ENCODE measurements at regions not wholly inside any gene's neighbourhood (a gene's known extent, or its start where the extent isn't known, plus 50 kb on each side); places are given as distances from the start of the nearest gene placed in this dataset.

- no peak overlapping the region for H3K14ac ChIP-seq (ENCODE audit: insufficient read length)
- no peak for FAIRE-seq
- CTCF ChIA-PET (ENCODE audit: partially characterized antibody) = interaction anchor here (0.5 to 1.2 kb wide), 5 partner anchors 10 to 721 kb away, joined by 3 to 4 read pairs (median 4); no protein-coding TSS in a partner anchor
Observed at GRCh38 chr2:175293776-175294175, 112.3 kb upstream of the ATP5MC3 start.

More at GRCh38 chr2:175293776-175294175, 112.3 kb upstream of the ATP5MC3 start:
- Histone ChIP-seq H3K4me1 (replicated peaks in 1 of 4; ENCODE audit: control insufficient read depth in 3 of 4, insufficient read depth in 4 of 4, low read length in 3 of 4) (peaks cover 0 to 2% (median 0%) of the 10 kb centered on the region in 4 experiments; a peak in 1 of 7 replicates), H2AK5ac (ENCODE audit: low read depth, low read length) (no peak overlapping the region), H3K79me1 (ENCODE audit: low read depth, low read length) (no peaks in the 10 kb centered on the region), H3K4me3 (ENCODE audit: extremely low read depth in 1 of 4, insufficient read depth in 2 of 4, low read depth in 3 of 4, low read length in 4 of 4) (no peak overlapping the region), H3K36me3 (ENCODE audit: control insufficient read depth in 2 of 4, insufficient read depth in 4 of 4, low read length in 3 of 4) (no peaks in the 10 kb centered on the region), H4K91ac (replicated peaks; ENCODE audit: insufficient read length, low read length) (no peak overlapping the region), H3K9me3 (ENCODE audit: insufficient read depth in 2 of 2, low read depth in 1 of 2, low read length in 1 of 2) (no peaks in the 10 kb centered on the region; a peak in 1 of 4 replicates), H2BK120ac (replicated peaks; ENCODE audit: low read depth, low read length) (no peak overlapping the region), H3K79me2 (ENCODE audit: control insufficient read depth in 1 of 2, insufficient read depth in 2 of 2, low read length in 2 of 2) (no peaks in the 10 kb centered on the region), H4K5ac (ENCODE audit: insufficient read length, low read depth, low read length) (no peak overlapping the region), H3K27me3 (replicated peaks in 1 of 4; ENCODE audit: control insufficient read depth in 3 of 4, extremely low read depth in 1 of 4, insufficient read depth in 3 of 4, low read length in 3 of 4) (no peaks in the 10 kb centered on the region), H3K23ac (ENCODE audit: insufficient read length) (no peak overlapping the region), H3K27ac (ENCODE audit: low read depth, low read length) (no peak overlapping the region), H3K9ac (replicated peaks in 1 of 4; ENCODE audit: extremely low read depth in 1 of 4, low read depth in 3 of 4, low read length in 3 of 4) (no peak overlapping the region), H3K56ac (replicated peaks; ENCODE audit: insufficient read length, low read depth, low read length) (no peak overlapping the region), H2BK15ac (ENCODE audit: low read length) (no peak overlapping the region), H4K20me1 (replicated peaks in 1 of 2; ENCODE audit: control insufficient read depth in 1 of 2, insufficient read depth in 2 of 2, low read length in 2 of 2) (no peaks in the 10 kb centered on the region), H3K4me2 (ENCODE audit: insufficient read depth in 1 of 2, low read depth in 2 of 2, low read length in 2 of 2) (no peak overlapping the region), H4K8ac (ENCODE audit: extremely low read depth, insufficient read depth, low read length) (no peak overlapping the region), H2AFZ (ENCODE audit: low read length) (no peak overlapping the region), H3K18ac (ENCODE audit: extremely low read depth, low read length) (no peak overlapping the region), H3K4ac (replicated peaks; ENCODE audit: insufficient read length, low read depth, low read length) (no peak overlapping the region), H2BK20ac (ENCODE audit: low read length) (no peak overlapping the region), H3K23me2 (ENCODE audit: low read depth, low read length) (no peaks in the 10 kb centered on the region), H2BK12ac (ENCODE audit: low read depth, low read length) (no peak overlapping the region), H2BK5ac (ENCODE audit: low read depth, low read length) (no peak overlapping the region)
- WGBS, 2 experiments (ENCODE audit: extremely low coverage in 1 of 2, insufficient coverage in 1 of 2, insufficient read length in 1 of 2, insufficient replicate concordance in 2 of 2, low coverage in 1 of 2, low lambda C conversion rate in 2 of 2, missing lambda C conversion rate in 1 of 2) = 76% methylated on average over 4 of the region's 4 CpGs; no CpG with 5 or more reads in 1 of the 2 experiments
- TF ChIP-seq CEBPB (IDR thresholded peaks at IDR 0.05; ENCODE audit: low read depth, low read length) (no peak), GTF2F1 (IDR thresholded peaks at IDR 0.05; ENCODE audit: borderline replicate concordance, low read depth, low read length) (no peak), MAFK (IDR thresholded peaks at IDR 0.05; ENCODE audit: low read depth, low read length) (no peak), GABPA (IDR thresholded peaks at IDR 0.05; ENCODE audit: borderline replicate concordance, insufficient read depth, low read length) (no peak), CTCF (IDR thresholded peaks at IDR 0.05; ENCODE audit: control extremely low read depth in 1 of 3, insufficient read depth in 1 of 3, low read depth in 1 of 3, low read length in 3 of 3) (no peak)
- POLR2A ChIA-PET (ENCODE audit: partially characterized antibody) = no interaction called here
- DNase-seq (ENCODE audit: low read depth in 1 of 2, low spot score in 2 of 2) = no peak

Measured in H1 (cell line).